ENCODE measurements at regions not wholly inside any gene's neighbourhood (a gene's known extent, or its start where the extent isn't known, plus 50 kb on each side); places are given as distances from the start of the nearest gene placed in this dataset.
A peak's percentile ranks its signal among the peaks of the same experiment; 100 is the strongest.

DNA sequence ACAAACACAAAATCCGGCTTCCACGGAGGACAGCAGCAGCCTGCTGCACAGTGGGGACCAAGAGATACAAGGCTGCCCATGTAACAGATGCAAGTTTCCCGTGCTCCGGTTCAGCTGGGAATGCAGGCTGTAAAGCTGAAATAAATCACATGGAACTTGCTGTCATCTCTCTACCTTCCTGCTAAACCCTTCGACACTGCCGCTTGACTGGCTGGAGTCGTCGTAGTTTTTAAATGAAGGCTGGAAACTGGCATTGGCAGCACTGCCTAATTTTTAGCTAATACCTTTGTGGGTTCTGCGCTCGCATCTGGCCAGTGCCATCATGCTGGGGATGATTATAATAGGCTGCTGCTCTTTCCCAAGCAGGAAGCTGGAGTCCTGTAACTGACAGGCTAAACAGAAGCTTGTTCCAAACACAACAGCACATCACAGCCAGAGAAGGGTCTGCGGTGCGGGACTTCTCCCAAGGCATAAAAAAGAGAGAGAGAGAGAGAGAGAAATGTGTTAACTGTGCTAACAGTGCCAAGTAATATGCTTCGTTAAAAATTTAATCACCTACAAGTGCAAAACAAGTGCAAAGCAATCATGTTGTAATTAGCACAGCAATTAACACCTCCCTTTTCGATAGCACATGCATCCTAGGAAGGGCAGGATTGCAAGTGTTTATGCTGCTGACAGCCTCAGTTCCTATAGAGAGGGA lies 146.1 kb downstream of the TFAP2A start:
- no peak for DNase-seq (ENCODE audit: low read depth)
- no peak overlapping the region for H3K4me3 ChIP-seq (ENCODE audit: low read length)
- no peaks in the 10 kb centered on the region for H3K4me1 ChIP-seq (ENCODE audit: control insufficient read depth, insufficient read depth, low read length)
- no peaks in the 10 kb centered on the region for H3K9me3 ChIP-seq (ENCODE audit: control insufficient read depth, low read length)
- no peak overlapping the region for H3K9ac ChIP-seq (ENCODE audit: low read length)
- no peaks in the 10 kb centered on the region for H3K36me3 ChIP-seq (ENCODE audit: control insufficient read depth, insufficient read depth, low read length, severe bottlenecking)
- peaks cover 11% of the 10 kb centered on the region for H3K27me3 ChIP-seq (replicated peaks; ENCODE audit: control insufficient read depth, insufficient read depth, low read length)

DNA sequence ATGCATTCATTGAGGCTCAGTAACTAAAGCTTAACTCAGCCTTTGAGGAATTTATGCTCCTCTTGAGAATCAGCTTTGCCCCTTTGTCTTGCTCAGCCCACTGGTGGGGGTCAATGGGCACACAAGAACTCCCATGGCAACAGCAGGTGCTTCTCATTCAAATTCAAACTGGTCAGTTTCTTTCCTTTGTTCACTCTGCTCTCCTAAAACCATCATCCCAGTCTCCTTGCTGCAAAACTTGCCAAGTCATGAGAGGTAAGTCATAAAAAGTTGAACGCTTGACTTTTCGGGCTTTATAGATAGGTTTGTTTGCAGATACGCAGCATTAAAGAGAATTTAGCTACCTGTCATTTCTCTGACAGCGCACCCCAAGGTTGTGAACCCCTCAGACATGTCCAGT lies 146.8 kb downstream of the TFAP2A start:
- H3K4me1 ChIP-seq (ENCODE audit: control insufficient read depth, insufficient read depth, low read length): no peaks in the 10 kb centered on the region
- DNase-seq (ENCODE audit: low read depth): no peak
- H3K9ac ChIP-seq (ENCODE audit: low read length): no peak overlapping the region
- no peaks in the 10 kb centered on the region for H3K9me3 ChIP-seq (ENCODE audit: control insufficient read depth, low read length)
- H3K27me3 ChIP-seq (replicated peaks; ENCODE audit: control insufficient read depth, insufficient read depth, low read length): peaks cover 11% of the 10 kb centered on the region
- no peak overlapping the region for H3K4me3 ChIP-seq (ENCODE audit: low read length)
- no peaks in the 10 kb centered on the region for H3K36me3 ChIP-seq (ENCODE audit: control insufficient read depth, insufficient read depth, low read length, severe bottlenecking)

DNA sequence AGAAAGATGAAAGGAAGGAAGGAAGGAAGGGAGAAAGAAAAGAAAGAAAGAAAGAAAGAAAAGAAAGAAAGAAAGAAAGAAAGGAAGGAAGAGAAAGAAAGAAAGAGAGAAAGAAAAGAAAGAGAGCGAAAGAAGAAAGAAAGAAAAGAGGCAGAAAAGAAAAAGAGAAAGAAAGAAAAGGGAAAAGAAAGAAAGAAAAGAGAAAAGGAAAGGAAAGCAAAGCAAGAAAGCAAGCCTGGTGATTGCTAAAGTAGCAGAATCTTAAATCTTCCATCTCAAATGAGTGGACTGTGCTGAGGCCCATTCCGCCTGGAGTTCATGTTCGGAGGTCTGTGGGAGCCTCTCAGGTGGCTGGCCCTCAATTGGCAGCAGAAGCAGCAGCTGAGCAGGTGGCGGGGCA lies 148.4 kb downstream of the TFAP2A start:
- no peak for DNase-seq (ENCODE audit: low read depth)
- no peaks in the 10 kb centered on the region for H3K36me3 ChIP-seq (ENCODE audit: control insufficient read depth, insufficient read depth, low read length, severe bottlenecking)

DNA sequence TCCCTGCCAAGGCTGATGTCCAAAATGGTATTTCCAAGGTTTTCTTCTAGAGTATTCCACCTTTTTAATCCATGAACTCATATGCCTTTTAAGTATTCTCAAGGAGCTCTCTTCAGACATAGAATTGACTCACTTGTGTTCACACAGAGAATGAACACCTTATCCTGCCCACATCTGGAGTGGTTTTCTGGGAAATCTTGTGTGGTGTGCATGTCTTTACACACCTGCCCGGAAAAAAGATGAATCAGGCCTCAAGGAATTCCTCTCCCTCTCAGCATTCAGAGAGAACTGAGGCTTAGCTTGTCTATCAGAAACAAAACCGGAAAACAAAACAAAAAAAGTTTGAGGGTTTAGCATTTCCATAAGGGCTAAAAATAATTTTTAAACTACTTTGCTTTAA lies 148.8 kb downstream of the TFAP2A start:
- Histone ChIP-seq H3K27me3 (replicated peaks; ENCODE audit: control insufficient read depth, insufficient read depth, low read length) (peaks cover 11% of the 10 kb centered on the region), H3K9ac (ENCODE audit: low read length) (no peak overlapping the region), H3K4me3 (ENCODE audit: low read length) (no peak overlapping the region), H3K36me3 (ENCODE audit: control insufficient read depth, insufficient read depth, low read length, severe bottlenecking) (no peaks in the 10 kb centered on the region), H3K4me1 (ENCODE audit: control insufficient read depth, insufficient read depth, low read length) (no peaks in the 10 kb centered on the region), H3K9me3 (ENCODE audit: control insufficient read depth, low read length) (no peaks in the 10 kb centered on the region)
- DNase-seq (ENCODE audit: low read depth): no peak

More for the DNA sequence above, 148.4 kb downstream of the TFAP2A start:
- H3K9ac ChIP-seq (ENCODE audit: low read length): no peak overlapping the region
- peaks cover 11% of the 10 kb centered on the region for H3K27me3 ChIP-seq (replicated peaks; ENCODE audit: control insufficient read depth, insufficient read depth, low read length)
- H3K4me1 ChIP-seq (ENCODE audit: control insufficient read depth, insufficient read depth, low read length): no peaks in the 10 kb centered on the region
- H3K4me3 ChIP-seq (ENCODE audit: low read length): no peak overlapping the region
- H3K9me3 ChIP-seq (ENCODE audit: control insufficient read depth, low read length): no peaks in the 10 kb centered on the region

DNA sequence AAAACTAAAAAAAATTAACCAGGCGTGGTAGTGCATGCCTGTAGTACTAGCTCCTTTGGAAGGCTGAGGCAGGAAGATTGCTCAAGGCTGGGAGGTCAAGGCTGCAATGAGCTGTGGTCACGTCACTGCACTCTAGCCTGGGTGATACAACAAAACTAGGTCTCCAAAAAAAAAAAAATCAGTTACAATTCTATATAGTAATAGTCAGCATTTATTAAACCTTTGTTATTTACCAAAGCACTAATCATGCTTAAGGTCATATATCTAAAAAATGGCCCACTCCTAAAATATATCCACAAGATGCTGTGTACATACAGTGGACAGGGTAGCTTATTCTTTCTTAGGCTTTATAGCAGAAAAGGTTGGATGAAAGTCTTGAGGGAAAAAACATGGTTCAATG lies 152.4 kb downstream of the TFAP2A start:
- Histone ChIP-seq H3K9ac (ENCODE audit: low read length) (no peak overlapping the region), H3K27me3 (replicated peaks; ENCODE audit: control insufficient read depth, insufficient read depth, low read length) (no peaks in the 10 kb centered on the region), H3K36me3 (ENCODE audit: control insufficient read depth, insufficient read depth, low read length, severe bottlenecking) (no peaks in the 10 kb centered on the region), H3K9me3 (ENCODE audit: control insufficient read depth, low read length) (no peaks in the 10 kb centered on the region), H3K4me3 (ENCODE audit: low read length) (no peak overlapping the region), H3K4me1 (ENCODE audit: control insufficient read depth, insufficient read depth, low read length) (no peaks in the 10 kb centered on the region)
- DNase-seq (ENCODE audit: low read depth): no peak

DNA sequence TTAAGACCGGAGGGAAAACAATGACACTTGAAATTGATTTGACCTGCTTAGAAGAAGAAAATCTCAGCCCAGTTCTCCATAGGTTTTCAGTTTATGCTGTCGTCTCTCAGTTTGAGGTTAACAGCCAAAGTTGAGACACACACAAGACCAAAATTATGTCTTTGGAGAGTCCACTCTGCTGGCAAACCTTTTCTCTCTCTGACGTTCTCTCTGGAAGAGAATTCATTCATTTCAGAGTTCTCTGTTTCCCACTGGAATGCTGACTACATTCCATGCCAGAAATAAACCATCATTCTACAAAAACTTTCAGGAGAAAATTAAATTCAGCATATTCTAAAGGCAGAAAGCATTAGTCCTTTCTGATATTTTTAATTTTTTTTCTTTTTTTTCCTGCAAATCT lies 155.2 kb downstream of the TFAP2A start:
- H3K9me3 ChIP-seq (ENCODE audit: control insufficient read depth, low read length): no peaks in the 10 kb centered on the region
- no peaks in the 10 kb centered on the region for H3K27me3 ChIP-seq (replicated peaks; ENCODE audit: control insufficient read depth, insufficient read depth, low read length)
- H3K4me1 ChIP-seq (ENCODE audit: control insufficient read depth, insufficient read depth, low read length): no peaks in the 10 kb centered on the region
- no peak overlapping the region for H3K4me3 ChIP-seq (ENCODE audit: low read length)
- no peaks in the 10 kb centered on the region for H3K36me3 ChIP-seq (ENCODE audit: control insufficient read depth, insufficient read depth, low read length, severe bottlenecking)
- peak; percentile 33 for DNase-seq (ENCODE audit: low read depth)
- H3K9ac ChIP-seq (ENCODE audit: low read length): no peak overlapping the region

DNA sequence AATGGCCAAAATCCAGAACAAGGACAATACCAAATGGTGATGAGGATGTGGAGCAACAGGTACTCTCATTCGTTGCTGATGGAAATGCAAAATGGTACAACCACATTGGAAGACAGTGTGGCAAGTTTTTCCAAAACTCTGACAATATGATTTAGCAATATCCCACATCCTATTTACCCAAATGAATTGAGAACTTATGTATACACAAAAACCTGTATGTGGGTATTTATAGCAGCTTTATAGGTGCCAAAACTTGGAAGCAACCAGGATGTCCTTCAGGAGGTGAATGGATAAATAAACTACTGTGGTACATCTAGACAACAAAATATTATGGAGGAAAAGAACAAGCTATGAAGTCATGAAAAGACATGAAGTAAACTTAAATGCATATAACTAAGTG lies 156.5 kb downstream of the TFAP2A start:
- H3K9ac ChIP-seq (ENCODE audit: low read length): no peak overlapping the region
- H3K36me3 ChIP-seq (ENCODE audit: control insufficient read depth, insufficient read depth, low read length, severe bottlenecking): no peaks in the 10 kb centered on the region
- H3K9me3 ChIP-seq (ENCODE audit: control insufficient read depth, low read length): no peaks in the 10 kb centered on the region
- H3K4me3 ChIP-seq (ENCODE audit: low read length): no peak overlapping the region
- H3K4me1 ChIP-seq (ENCODE audit: control insufficient read depth, insufficient read depth, low read length): no peaks in the 10 kb centered on the region
- DNase-seq (ENCODE audit: low read depth): no peak
- no peaks in the 10 kb centered on the region for H3K27me3 ChIP-seq (replicated peaks; ENCODE audit: control insufficient read depth, insufficient read depth, low read length)

DNA sequence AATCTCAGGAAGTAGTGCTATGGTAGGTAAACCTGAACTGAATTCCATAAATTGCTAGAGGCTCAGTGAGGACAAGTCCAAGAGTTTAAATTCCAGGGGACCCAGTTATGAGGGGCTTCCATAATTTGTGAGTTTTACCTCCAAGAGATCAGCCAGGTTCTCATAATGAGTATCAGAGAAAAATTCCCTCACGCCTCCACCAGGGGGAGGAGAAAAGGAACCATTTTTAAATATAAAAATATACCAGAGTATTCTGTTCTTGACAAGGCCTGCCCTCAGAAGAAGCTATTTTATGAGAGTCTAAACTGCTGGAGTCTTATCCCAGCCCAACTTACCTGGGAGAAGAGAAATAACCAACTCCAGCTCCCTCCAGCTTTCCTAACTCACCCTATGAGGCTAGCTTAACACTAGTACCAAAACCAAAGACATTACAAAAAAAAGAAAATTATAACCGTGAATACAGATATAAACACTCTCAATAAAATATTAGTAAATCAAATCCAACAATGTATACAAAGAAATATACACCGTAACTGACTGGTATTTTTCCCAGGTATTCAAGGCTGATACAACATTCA lies 158.7 kb downstream of the TFAP2A start:
- Histone ChIP-seq H3K27me3 (replicated peaks; ENCODE audit: control insufficient read depth, insufficient read depth, low read length) (no peaks in the 10 kb centered on the region), H3K4me3 (ENCODE audit: low read length) (no peak overlapping the region), H3K9ac (ENCODE audit: low read length) (no peak overlapping the region), H3K36me3 (ENCODE audit: control insufficient read depth, insufficient read depth, low read length, severe bottlenecking) (no peaks in the 10 kb centered on the region), H3K4me1 (ENCODE audit: control insufficient read depth, insufficient read depth, low read length) (no peaks in the 10 kb centered on the region), H3K9me3 (ENCODE audit: control insufficient read depth, low read length) (no peaks in the 10 kb centered on the region)
- DNase-seq (ENCODE audit: low read depth): peak; percentile 18

DNA sequence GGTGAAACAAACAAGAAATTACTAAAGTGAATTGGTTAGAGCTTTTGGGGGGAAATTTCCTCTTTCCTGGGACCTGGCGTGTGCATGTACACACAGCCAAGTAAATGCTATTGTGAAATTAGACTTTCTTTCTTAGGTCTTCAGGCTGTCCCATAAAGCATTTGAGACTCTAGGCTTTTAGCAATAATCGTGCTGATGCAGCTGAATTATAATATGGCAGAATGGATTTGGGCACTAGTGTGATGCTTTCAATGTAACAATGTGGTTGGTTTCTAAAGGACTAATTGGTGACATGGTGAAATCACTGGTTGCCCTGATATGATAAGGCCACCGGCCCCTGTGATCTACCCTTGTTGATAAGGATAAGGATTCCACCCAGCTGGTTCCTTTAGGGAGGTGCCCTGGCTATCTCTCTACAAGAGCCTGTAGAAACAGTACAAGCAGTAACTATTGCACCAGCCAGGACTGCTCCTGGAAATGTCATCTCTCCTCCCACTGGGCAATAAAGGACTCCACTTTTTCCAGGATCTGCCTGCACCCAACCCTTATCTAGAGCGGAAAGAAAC lies 164.1 kb downstream of the TFAP2A start:
- Histone ChIP-seq H3K9me3 (ENCODE audit: control insufficient read depth, low read length) (no peaks in the 10 kb centered on the region), H3K4me3 (ENCODE audit: low read length) (no peak overlapping the region), H3K4me1 (ENCODE audit: control insufficient read depth, insufficient read depth, low read length) (no peaks in the 10 kb centered on the region), H3K36me3 (ENCODE audit: control insufficient read depth, insufficient read depth, low read length, severe bottlenecking) (no peaks in the 10 kb centered on the region), H3K9ac (ENCODE audit: low read length) (no peak overlapping the region), H3K27me3 (replicated peaks; ENCODE audit: control insufficient read depth, insufficient read depth, low read length) (no peaks in the 10 kb centered on the region)
- DNase-seq (ENCODE audit: low read depth): no peak

DNA sequence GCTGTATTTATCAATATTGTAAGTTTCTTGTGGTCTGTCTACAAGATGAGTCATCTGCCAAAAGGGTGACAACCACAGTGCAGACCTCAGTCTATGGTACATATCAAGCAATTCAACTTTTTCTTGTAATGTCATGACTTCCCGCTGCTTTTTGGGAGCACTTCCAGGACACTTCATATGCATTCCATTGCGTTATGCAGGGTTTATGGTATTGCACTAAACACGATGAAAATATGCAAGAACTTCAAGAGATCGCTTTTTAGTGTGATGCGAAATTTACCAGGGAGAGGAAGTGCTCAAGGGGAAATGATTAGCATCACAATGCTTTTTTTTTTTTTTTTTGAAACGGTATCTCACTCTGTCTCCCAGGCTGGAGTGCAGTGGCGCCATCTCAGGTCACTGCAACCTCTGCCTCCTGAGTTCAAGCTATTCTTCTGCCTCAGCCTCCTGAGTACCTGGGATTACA lies 166.5 kb downstream of the TFAP2A start:
- no peaks in the 10 kb centered on the region for H3K27me3 ChIP-seq (replicated peaks; ENCODE audit: control insufficient read depth, insufficient read depth, low read length)
- H3K9ac ChIP-seq (ENCODE audit: low read length): no peak overlapping the region
- no peaks in the 10 kb centered on the region for H3K36me3 ChIP-seq (ENCODE audit: control insufficient read depth, insufficient read depth, low read length, severe bottlenecking)
- no peaks in the 10 kb centered on the region for H3K9me3 ChIP-seq (ENCODE audit: control insufficient read depth, low read length)
- H3K4me3 ChIP-seq (ENCODE audit: low read length): no peak overlapping the region
- no peaks in the 10 kb centered on the region for H3K4me1 ChIP-seq (ENCODE audit: control insufficient read depth, insufficient read depth, low read length)
- DNase-seq (ENCODE audit: low read depth): peak; percentile 54

DNA sequence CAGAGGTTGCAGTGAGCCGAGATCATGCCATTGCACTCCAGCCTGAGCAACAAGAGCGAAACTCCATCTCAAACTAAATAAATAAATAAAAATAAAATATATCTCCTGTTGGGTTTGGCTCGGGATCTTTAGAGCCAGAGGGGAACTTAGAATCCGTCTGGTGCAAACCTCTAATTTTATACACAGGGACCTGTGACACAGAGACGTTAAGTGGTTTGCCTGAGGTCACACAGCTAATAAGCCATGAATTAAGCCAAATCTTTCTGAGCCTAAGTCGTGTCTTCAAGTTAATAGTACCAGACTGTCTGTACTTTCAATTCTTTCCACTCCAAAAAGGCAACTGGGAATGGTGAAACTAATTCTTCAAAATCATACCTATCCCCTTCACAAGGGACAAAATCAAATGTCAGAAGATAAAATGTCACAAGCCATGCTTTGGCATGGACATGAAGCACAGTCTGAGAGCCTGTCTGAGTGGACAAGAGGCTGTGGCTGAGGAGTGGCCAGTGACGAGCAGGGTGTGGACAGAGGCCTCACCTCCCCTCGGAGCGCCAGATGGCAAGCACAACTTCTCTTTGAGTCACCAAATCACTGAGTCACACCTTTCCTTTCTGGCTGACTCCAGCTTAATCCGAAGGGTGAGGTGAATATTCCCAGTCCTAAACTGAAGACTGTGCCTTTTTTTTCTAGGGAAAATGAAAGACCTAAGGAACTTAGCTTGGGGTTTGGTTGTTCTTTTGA lies 177.4 kb downstream of the TFAP2A start:
- no peaks in the 10 kb centered on the region for H3K36me3 ChIP-seq (ENCODE audit: control insufficient read depth, insufficient read depth, low read length, severe bottlenecking)
- peak; percentile 33 for DNase-seq (ENCODE audit: low read depth)
- H3K4me3 ChIP-seq (ENCODE audit: low read length): no peak overlapping the region

More for the DNA sequence above, 177.4 kb downstream of the TFAP2A start:
- Histone ChIP-seq H3K27me3 (replicated peaks; ENCODE audit: control insufficient read depth, insufficient read depth, low read length) (no peaks in the 10 kb centered on the region), H3K9ac (ENCODE audit: low read length) (no peak overlapping the region), H3K4me1 (ENCODE audit: control insufficient read depth, insufficient read depth, low read length) (no peaks in the 10 kb centered on the region), H3K9me3 (ENCODE audit: control insufficient read depth, low read length) (no peaks in the 10 kb centered on the region)
